MM.1S (cell line): ENCODE measurements at regions not wholly inside any gene's neighbourhood (a gene's known extent, or its start where the extent isn't known, plus 50 kb on each side); places are given as distances from the start of the nearest gene placed in this dataset.

Source experiments
- DNase-seq: peaks from one replicate; pipeline ENCODE4 v3.0.0-alpha.2; 2015
- H2AFZ ChIP-seq: fragments of 300-600 bp; sonication (generic); 2 replicates; pipeline ENCODE4 v1.6.0; 2016; ENCODE audit warnings: antibody characterized with exemption, low read length
- H3F3A ChIP-seq: fragments of 300-600 bp; sonication (generic); 2 replicates; pipeline ENCODE4 v1.6.1; 2016; ENCODE audit warnings: mild to moderate bottlenecking, antibody characterized with exemption, low read length, moderate library complexity, mixed read lengths; ENCODE audit not compliant: insufficient read depth
- H3K27ac ChIP-seq: fragments of 300-600 bp; sonication (generic); 2 replicates; pipeline ENCODE4 v1.5.1; 2016; ENCODE audit warnings: mild to moderate bottlenecking, low read length
- H3K27me3 ChIP-seq: fragments of 300-600 bp; sonication (generic); replicated peaks from 2 replicates; pipeline ENCODE4 v1.6.0; 2016; ENCODE audit warnings: low read length; ENCODE audit not compliant: insufficient read depth
- H3K36me3 ChIP-seq: fragments of 300-600 bp; sonication (generic); replicated peaks from 2 replicates; pipeline ENCODE4 v1.6.1; 2016; ENCODE audit warnings: mild to moderate bottlenecking, low read length, mixed read lengths; ENCODE audit not compliant: insufficient read depth
- H3K4me1 ChIP-seq: fragments of 300-600 bp; sonication (generic); 2 replicates; pipeline ENCODE4 v1.6.1; 2016; ENCODE audit warnings: low read length, mixed read lengths
- H3K4me2 ChIP-seq: fragments of 300-600 bp; sonication (generic); 2 replicates; pipeline ENCODE4 v1.6.0; 2016; ENCODE audit warnings: low read depth, low read length
- H3K4me3 ChIP-seq: fragments of 300-600 bp; sonication (generic); 2 replicates; pipeline ENCODE4 v1.5.1; 2016; ENCODE audit warnings: low read length, mixed read lengths
- H3K79me2 ChIP-seq: fragments of 300-600 bp; sonication (generic); 2 replicates; pipeline ENCODE4 v1.6.1; 2016; ENCODE audit warnings: mixed run types, low read length, mixed read lengths
- H3K9ac ChIP-seq: fragments of 300-600 bp; sonication (generic); 2 replicates; pipeline ENCODE4 v1.6.1; 2016; ENCODE audit warnings: low read length, mixed read lengths
- H3K9me2 ChIP-seq: fragments of 300-600 bp; sonication (generic); replicated peaks from 2 replicates; pipeline ENCODE4 v1.6.1; 2016; ENCODE audit warnings: mild to moderate bottlenecking, low read length, mixed read lengths; ENCODE audit not compliant: insufficient read depth
- H3K9me3 ChIP-seq: fragments of 300-600 bp; sonication (generic); replicated peaks from 2 replicates; pipeline ENCODE4 v1.6.1; 2016; ENCODE audit warnings: mild to moderate bottlenecking, low read length, mixed read lengths; ENCODE audit not compliant: insufficient read depth
- H4K20me1 ChIP-seq: fragments of 300-600 bp; sonication (generic); 2 replicates; pipeline ENCODE4 v1.6.1; 2016; ENCODE audit warnings: mild to moderate bottlenecking, low read length, moderate library complexity, mixed read lengths; ENCODE audit not compliant: insufficient read depth
- CTCF ChIP-seq: fragments of 300-600 bp; sonication (generic); IDR thresholded peaks from 2 replicates; pipeline ENCODE4 v1.5.1; 2016; ENCODE audit warnings: antibody characterized with exemption, low read length, mixed read lengths
- EZH2 ChIP-seq: fragments of 300-600 bp; sonication (generic); optimal IDR thresholded peaks from 2 replicates; pipeline ENCODE3; 2017; ENCODE audit warnings: low read depth, mild to moderate bottlenecking, antibody characterized with exemption, low read length, mixed read lengths
- EZH2phosphoT487 ChIP-seq: fragments of 300-600 bp; sonication (generic); IDR thresholded peaks from 2 replicates; pipeline ENCODE4 v1.6.1; 2018; ENCODE audit warnings: antibody characterized with exemption, low read length

- DNase-seq: no peak
- Histone ChIP-seq H3K9me3 (no peaks in the 10 kb centered on the region), H4K20me1 (no peaks in the 10 kb centered on the region), H3K9ac (no peak overlapping the region), H3K9me2 (no peaks in the 10 kb centered on the region), H3K4me3 (no peak overlapping the region), H2AFZ (no peak overlapping the region), H3K27me3 (no peaks in the 10 kb centered on the region), H3K4me1 (no peaks in the 10 kb centered on the region), H3K79me2 (no peaks in the 10 kb centered on the region), H3K27ac (no peak overlapping the region), H3F3A (no peaks in the 10 kb centered on the region), H3K4me2 (no peak overlapping the region), H3K36me3 (no peaks in the 10 kb centered on the region)
- TF ChIP-seq CTCF (no peak), EZH2phosphoT487 (no peak), EZH2 (no peak)
Measured at GRCh38 chr13:79919091-79919490, 421.8 kb downstream of the SPRY2 start.

GRCh38 chr13:79918620-79919019 lies 422.3 kb downstream of the SPRY2 start:
- Histone ChIP-seq H3K9ac (no peak overlapping the region), H3K9me3 (no peaks in the 10 kb centered on the region), H3K4me2 (no peak overlapping the region), H4K20me1 (no peaks in the 10 kb centered on the region), H3F3A (no peaks in the 10 kb centered on the region), H3K9me2 (no peaks in the 10 kb centered on the region), H2AFZ (no peak overlapping the region), H3K27ac (no peak overlapping the region), H3K4me1 (no peaks in the 10 kb centered on the region), H3K4me3 (no peak overlapping the region), H3K27me3 (no peaks in the 10 kb centered on the region), H3K79me2 (no peaks in the 10 kb centered on the region), H3K36me3 (no peaks in the 10 kb centered on the region)
- TF ChIP-seq EZH2phosphoT487: no peak
- no peak for TF ChIP-seq EZH2
- TF ChIP-seq CTCF: no peak
- DNase-seq: no peak

DNA sequence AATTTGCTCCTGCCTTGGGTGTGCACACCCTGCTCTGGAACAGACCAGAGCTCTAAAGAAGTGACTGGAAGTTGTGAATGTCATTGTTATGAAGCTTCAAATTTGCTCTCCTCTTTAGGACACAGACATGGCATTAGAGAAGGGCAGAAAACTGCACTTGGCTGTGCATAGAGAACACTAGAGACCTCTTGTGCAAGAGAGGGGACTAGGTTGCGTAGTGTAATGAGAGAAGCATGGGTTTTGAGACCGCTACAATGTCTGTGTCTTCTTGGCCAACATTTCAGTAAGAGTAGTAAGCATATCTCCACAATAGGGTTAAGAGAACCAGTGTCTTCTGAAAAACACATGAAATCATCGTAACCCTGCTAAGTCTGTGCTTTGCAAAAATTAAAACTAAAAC lies 423.3 kb downstream of the SPRY2 start:
- Histone ChIP-seq H2AFZ (no peak overlapping the region), H3K4me3 (no peak overlapping the region), H3K9ac (no peak overlapping the region), H3K9me2 (no peaks in the 10 kb centered on the region), H3K9me3 (no peaks in the 10 kb centered on the region), H3F3A (no peaks in the 10 kb centered on the region), H3K4me2 (no peak overlapping the region), H3K27ac (no peak overlapping the region), H3K79me2 (no peaks in the 10 kb centered on the region), H3K27me3 (no peaks in the 10 kb centered on the region), H4K20me1 (no peaks in the 10 kb centered on the region), H3K4me1 (no peaks in the 10 kb centered on the region), H3K36me3 (no peaks in the 10 kb centered on the region)
- TF ChIP-seq EZH2phosphoT487 (no peak), EZH2 (no peak), CTCF (no peak)
- no peak for DNase-seq
